IPS-20b (cell line): ENCODE measurements at regions not wholly inside any gene's neighbourhood (a gene's known extent, or its start where the extent isn't known, plus 50 kb on each side); places are given as distances from the start of the nearest gene placed in this dataset.

Source experiments
- H3K27ac ChIP-seq: one replicate; pipeline ENCODE4 v1.5.1; 2013; ENCODE audit warnings: low read length
- H3K27me3 ChIP-seq: 2 replicates; pipeline ENCODE4 v1.6.1; 2013; ENCODE audit warnings: mild to moderate bottlenecking, low read length, inconsistent platforms; ENCODE audit not compliant: insufficient read depth
- H3K36me3 ChIP-seq: 2 replicates; pipeline ENCODE4 v1.6.1; 2013; ENCODE audit warnings: low read depth, mild to moderate bottlenecking, inconsistent platforms, low read length, moderate library complexity; ENCODE audit not compliant: insufficient read depth
- H3K4me1 ChIP-seq: 2 replicates; pipeline ENCODE4 v1.6.1; 2013; ENCODE audit warnings: mild to moderate bottlenecking, control low read depth, inconsistent platforms, low read length, moderate library complexity; ENCODE audit not compliant: insufficient read depth
- H3K4me3 ChIP-seq: 2 replicates; pipeline ENCODE4 v1.5.1; 2013; ENCODE audit warnings: mild to moderate bottlenecking, low read length, inconsistent platforms
- H3K9ac ChIP-seq: 2 replicates; pipeline ENCODE4 v1.6.1; 2013; ENCODE audit warnings: low read depth, mild to moderate bottlenecking, inconsistent platforms, low read length, moderate library complexity
- H3K9me3 ChIP-seq: 2 replicates; pipeline ENCODE4 v1.6.1; 2013; ENCODE audit warnings: mild to moderate bottlenecking, low read depth, low read length, inconsistent platforms; ENCODE audit not compliant: insufficient read depth

DNA sequence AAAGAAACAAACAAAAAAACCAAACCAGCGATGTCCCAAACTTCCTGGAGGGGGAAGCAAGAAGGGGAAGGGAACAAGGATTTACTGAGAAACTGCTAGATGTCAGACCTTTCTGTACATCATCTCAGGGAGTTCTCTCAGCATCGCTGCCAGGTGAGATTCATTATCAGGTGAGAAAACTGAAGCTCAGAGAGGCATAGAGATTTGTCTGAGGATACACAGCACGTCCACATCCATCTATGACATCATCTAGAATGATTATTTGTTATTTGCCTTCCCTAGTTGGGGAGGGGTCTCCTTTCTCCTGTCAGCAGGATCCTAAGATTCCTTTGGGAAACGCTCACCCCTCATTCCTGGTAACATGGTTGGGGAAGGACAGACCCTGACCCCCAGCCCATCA, 57.1 kb upstream of the LINGO1 start:
- Histone ChIP-seq H3K9ac (no peak overlapping the region), H3K9me3 (no peaks in the 10 kb centered on the region), H3K27ac (no peak overlapping the region), H3K36me3 (no peaks in the 10 kb centered on the region), H3K4me1 (no peaks in the 10 kb centered on the region), H3K4me3 (no peak overlapping the region), H3K27me3 (no peaks in the 10 kb centered on the region)

DNA sequence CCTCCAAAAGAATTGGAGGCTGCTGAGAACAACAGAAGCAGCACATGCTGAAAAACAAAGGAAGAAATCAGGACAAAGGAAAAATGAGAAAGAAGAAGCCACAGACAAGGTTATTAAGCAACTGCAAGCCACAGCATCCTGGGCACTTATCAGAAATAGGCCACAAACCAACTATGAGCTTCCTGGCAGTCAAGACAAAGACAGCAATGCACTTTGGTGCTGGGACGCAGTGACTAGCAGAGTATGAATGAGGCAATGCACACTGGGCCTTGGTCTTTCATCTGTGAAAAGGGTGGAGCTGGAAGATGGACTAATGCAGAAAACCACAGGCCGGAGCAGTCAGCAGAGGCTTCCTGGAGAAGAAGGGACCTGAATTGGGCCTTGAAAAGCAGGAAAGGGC, 56.0 kb upstream of the LINGO1 start:
- no peak overlapping the region for H3K27ac ChIP-seq
- H3K36me3 ChIP-seq: no peaks in the 10 kb centered on the region
- H3K4me1 ChIP-seq: no peaks in the 10 kb centered on the region
- no peak overlapping the region for H3K4me3 ChIP-seq
- H3K9me3 ChIP-seq: no peaks in the 10 kb centered on the region
- no peak overlapping the region for H3K9ac ChIP-seq
- H3K27me3 ChIP-seq: no peaks in the 10 kb centered on the region

DNA sequence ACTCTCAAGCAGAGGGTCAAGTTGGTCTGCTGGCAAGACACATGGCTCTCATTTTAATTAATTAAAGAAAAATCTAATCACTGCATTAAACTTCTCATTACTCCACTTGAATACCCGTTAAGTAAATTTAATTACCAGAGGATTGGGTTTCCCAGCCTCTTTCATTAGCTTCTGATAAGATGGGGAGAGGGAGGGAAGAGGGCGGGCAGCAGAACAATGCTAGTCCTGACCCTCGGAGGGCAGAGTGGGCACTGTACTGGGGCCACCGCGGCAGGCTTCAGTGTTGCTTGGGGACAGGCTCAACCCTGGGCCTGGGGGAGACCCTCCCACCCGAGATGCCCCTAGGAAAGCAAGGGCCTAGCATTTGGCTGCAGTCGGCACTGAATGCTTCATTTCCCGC, 55.6 kb upstream of the LINGO1 start:
- no peak overlapping the region for H3K27ac ChIP-seq
- H3K9me3 ChIP-seq: no peaks in the 10 kb centered on the region
- H3K9ac ChIP-seq: no peak overlapping the region
- H3K4me1 ChIP-seq: no peaks in the 10 kb centered on the region
- H3K27me3 ChIP-seq: no peaks in the 10 kb centered on the region
- H3K36me3 ChIP-seq: no peaks in the 10 kb centered on the region
- no peak overlapping the region for H3K4me3 ChIP-seq

- H3K27me3 ChIP-seq: no peaks in the 10 kb centered on the region
Measured at GRCh38 chr15:77685082-77685815, 52.5 kb upstream of the LINGO1 start.

DNA sequence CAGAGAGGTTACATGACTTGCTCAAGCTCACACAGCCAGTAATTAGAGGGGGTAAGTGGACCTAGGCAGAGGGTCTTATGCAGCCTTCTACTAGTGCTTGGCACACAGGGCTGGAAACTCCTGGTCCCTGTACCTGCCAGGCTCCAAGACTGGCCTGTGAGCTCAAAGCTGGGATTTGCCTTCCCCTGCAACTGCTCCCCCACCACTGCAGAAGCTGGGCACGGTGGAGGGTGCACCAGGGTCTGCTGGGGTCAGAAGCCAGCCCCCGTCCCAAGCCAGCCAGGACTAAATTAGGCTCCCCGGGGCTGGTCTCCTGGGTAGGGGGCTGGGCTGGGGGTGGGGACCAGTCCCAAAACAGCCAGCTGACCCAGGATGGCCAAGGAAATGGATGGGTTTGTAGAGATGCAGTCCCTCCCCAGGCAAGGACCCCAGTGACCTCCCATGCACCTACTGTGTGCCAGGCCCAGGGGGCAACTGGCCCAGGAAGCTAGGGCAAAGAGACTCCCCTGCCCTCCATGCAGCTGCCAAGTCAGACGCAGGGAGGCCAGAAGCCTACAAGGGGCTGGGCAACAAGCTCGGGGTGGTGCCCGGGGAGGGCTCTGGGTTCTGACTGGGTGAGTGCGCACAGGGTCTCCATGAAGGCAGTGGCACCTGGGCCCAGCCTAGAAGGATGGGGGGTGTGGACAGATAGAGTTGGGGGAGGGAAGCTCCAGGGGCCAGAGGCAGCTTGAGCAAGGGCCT, 51.8 kb upstream of the LINGO1 start:
- H3K9me3 ChIP-seq: no peaks in the 10 kb centered on the region
- no peak overlapping the region for H3K27ac ChIP-seq
- H3K4me1 ChIP-seq: no peaks in the 10 kb centered on the region
- H3K36me3 ChIP-seq: no peaks in the 10 kb centered on the region
- H3K27me3 ChIP-seq: no peaks in the 10 kb centered on the region
- H3K4me3 ChIP-seq: no peak overlapping the region
- H3K9ac ChIP-seq: no peak overlapping the region

More at GRCh38 chr15:77685082-77685815, 52.5 kb upstream of the LINGO1 start:
- no peaks in the 10 kb centered on the region for H3K9me3 ChIP-seq
- no peaks in the 10 kb centered on the region for H3K36me3 ChIP-seq
- no peak overlapping the region for H3K9ac ChIP-seq
- H3K27ac ChIP-seq: no peak overlapping the region
- H3K4me1 ChIP-seq: no peaks in the 10 kb centered on the region
- H3K4me3 ChIP-seq: no peak overlapping the region

DNA sequence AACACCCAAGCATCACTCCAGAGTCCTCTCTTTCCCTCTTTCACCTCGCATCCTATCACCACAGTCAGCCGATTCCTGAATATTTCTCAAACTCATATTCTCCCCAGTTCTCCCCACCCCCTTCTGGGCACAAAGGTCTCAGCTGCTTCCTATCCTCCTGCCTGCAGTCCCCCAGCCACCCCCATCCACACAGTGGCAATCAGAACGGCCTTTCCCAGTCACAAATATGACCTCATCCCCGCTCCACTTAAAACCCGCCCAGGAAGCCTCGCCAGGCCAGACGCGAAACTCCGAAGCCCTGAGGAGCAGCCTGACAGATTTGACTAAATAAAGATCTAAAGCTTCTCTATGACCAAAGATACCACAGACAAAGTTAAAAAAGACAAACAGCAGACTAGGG, 49.9 kb upstream of the LINGO1 start:
- H3K9me3 ChIP-seq: no peaks in the 10 kb centered on the region
- no peaks in the 10 kb centered on the region for H3K4me1 ChIP-seq
- no peak overlapping the region for H3K9ac ChIP-seq
- no peaks in the 10 kb centered on the region for H3K36me3 ChIP-seq
- H3K27ac ChIP-seq: no peak overlapping the region
- H3K27me3 ChIP-seq: no peaks in the 10 kb centered on the region
- H3K4me3 ChIP-seq: no peak overlapping the region
